ENCODE measurements at regions not wholly inside any gene's neighbourhood (a gene's known extent, or its start where the extent isn't known, plus 50 kb on each side); places are given as distances from the start of the nearest gene placed in this dataset.
"Not testable (repeated sequence)": the region's sequence is repeated elsewhere in the genome, so short reads cannot be mapped to it uniquely, and the experiment has no call there.

DNA sequence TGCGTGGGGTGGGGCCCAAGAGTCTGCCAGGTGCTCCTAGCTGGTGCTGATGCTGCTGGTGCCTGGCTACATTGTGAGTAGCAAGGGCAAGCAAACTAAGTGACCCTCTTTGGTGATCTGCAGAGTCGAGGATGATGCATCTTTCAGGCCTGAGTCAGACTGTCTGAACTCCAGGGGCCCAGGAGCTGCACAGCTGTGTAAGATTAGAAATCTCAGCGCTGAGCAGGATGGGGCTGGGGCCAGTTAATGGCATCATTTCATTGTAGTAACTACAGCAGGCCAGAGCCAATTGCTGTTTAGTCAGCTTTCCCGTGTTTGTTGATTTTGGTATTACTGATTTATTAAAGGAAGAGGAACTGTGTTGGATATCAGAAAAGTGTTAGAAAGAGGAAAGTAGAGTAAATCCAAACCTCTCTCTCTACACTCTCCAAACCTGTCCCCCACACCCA is 365.2 kb downstream of the PAX1 start:
- DNase-seq (ENCODE audit: low read depth) = no peak

DNA sequence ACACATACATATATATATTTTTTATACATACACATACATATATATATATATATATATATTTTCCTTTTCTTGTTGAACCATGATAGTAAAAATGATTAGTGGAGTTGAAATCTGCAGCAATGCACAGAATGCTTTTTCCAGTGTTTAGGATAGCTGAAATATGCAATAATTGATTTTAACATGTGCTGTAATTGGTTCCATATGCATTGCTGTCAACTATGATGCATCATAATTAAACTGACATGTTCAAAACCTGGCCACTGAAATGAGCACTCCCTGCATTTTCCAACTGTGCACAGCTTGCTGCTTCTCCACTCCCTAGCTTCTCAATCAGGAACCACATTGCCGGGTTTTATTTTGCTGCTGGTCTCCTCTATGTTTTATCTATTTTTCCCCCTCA is 358.3 kb downstream of the PAX1 start:
- no peak for DNase-seq (ENCODE audit: low read depth)

DNA sequence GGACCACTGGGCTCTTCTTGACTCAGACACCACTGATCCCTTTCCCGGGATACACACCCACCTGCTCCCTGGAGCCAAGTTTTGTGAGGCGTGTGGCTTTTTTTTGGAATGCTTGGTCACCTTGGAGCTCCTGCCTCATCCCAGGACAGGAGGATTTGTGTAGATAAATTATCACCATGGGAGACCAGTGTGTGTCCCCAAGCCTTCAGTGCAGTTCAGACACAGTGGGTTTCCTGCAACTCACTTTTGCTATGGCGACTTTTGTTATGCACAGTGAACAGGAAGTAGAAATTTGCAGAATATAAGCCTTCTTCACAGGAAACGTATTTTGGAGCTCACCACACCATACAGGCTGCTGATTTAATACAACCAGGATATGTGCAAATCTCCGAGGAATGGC is 357.4 kb downstream of the PAX1 start:
- no peak for DNase-seq (ENCODE audit: low read depth)

DNA sequence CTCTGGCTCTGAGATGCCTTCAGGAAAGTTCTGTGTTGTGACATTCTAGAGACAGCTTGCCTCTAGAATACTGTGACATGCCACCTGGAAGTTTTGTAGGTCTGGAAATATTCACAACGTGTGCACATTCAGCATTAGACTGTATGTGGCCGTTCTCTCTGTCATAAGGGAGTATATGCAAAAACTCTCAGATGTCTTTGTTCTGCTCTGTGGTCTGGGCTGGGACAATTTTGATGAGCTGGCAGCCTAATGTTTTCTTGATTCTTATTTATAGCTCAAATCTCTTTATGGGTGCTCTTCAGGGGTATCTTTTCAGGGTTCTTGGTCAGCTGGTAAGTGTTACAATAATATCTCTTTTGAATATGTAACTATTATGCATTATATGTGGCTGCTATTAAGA is 355.1 kb downstream of the PAX1 start:
- DNase-seq (ENCODE audit: low read depth) = no peak

DNA sequence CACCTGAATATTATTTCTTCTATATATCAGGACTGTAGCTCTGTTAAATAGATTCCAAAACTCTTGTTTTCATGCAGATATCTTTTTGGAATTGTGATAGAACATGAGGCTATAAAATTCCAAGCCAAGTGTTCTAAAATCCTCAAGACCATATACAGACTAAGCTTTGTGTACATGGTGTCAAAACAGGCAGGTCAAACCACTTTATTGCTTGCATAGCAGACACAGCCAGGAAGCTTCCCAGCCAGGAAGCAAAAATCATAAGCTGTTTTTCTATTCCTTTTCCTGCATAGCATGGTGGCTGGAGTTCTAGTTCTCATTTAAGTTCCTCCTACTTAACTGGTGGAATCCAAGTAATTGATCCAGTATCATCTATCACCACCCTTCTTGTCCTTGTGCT is 353.3 kb downstream of the PAX1 start:
- no peak for DNase-seq (ENCODE audit: low read depth)

DNA sequence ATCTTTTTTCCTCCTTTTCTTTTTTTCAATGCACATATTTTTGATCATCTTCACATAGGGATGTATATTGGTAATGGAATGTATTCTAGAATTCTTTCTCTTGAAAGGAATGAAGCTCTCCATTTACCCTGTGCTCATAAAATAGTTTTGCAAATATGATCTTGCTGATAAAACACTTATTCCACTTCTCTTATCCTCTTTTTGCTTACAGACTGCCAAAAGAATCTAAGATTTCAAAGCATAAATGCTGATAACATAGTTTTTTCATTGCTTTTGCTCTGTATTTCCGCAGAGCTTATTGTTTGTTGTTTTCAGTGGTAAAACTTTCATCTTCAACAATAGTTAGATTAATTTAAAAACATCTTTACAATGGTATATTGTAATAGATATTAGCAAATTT is 350.5 kb downstream of the PAX1 start:
- no peak for DNase-seq (ENCODE audit: low read depth)

DNA sequence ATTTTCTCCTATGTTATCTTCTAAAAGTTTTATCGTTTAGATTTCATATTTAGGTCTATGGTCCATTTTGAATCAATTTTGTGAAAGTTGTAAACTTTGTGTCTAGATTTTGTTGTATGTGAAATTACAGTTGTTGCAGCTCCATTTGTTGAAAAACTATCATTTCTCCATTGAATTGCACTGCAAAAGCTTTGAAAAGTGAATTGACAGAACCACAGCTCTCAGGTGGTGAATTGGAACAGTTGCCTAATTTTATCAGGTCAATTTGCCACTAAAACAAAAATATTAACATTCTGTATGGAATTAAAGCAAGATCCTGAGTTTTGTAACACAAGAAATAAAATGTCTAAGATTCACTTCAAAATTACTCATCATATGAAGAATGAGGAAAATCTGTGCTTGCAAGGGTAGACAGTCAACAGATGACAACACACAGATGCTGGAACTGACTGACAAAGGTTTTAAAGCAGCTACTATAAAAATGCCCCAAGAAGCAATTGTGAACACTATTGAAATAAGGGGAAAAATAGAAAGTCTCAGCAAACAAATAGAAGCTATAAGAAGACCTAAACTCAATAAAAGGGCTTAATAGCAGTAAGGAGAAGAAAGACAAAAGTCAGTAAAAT is 346.7 kb downstream of the PAX1 start:
- no peak for DNase-seq (ENCODE audit: low read depth)

DNA sequence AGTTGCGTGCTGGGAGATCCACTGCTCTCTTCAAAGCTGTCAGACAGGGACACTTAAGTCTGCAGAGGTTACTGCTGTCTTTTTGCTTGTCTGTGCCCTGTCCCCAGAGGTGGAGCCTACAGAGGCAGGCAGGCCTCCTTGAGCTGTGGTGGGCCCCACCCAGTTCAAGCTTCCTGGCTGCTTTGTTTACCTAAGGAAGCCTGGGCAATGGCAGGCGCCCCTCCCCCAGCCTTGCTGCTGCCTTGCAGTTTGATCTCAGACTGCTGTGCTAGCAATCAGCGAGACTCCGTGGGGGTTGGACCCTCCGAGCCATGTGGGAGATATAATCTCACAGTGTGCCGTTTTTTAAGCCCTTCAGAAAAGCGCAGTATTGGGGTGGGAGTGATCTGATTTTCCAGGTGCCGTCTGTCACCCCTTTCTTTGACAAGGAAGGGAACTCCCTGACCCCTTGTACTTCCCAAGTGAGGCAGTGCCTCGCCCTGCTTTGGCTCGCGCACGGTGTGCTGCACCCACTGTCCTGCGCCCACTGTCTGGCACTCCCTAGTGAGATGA is 340.6 kb downstream of the PAX1 start:
- DNase-seq (ENCODE audit: low read depth) = not testable (repeated sequence)

DNA sequence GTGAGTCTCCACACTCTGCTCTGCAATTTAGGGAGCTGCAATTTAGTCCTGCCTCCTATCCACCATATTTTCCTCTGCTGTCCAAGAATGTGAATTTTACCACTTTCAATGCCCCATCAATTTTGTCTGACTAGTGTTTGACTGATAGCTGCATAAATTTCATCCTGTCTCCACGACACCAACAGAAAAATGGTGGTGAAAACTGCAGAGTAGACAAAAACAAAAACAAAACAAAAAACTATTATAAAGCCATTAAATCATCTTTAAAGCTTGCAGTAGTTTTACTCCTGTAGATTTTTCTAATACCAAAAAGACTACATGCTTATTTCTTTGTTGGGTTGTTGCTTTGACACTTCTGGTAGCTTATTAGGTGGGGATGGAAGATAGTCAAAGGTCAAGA is 322.0 kb downstream of the PAX1 start:
- no peak for DNase-seq (ENCODE audit: low read depth)

DNA sequence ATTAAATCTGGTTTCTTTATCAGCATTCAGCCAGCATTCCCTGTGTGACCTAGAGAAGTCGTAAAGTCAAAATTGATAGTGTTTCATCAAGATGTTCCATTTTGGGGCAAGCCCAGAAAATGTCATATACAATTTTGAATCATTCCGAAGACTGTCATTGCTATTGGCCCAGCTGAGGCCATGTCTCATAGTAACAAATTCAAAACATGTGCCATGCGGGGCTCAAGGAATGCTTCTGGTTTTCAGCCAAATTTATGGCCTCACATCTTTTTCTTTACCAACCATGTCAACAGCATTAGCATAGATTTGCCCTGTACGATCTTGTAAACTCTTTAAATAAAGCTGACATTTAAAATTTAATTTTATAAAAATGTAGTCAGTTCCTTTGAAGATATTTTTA is 314.7 kb downstream of the PAX1 start:
- DNase-seq (ENCODE audit: low read depth) = no peak

DNA sequence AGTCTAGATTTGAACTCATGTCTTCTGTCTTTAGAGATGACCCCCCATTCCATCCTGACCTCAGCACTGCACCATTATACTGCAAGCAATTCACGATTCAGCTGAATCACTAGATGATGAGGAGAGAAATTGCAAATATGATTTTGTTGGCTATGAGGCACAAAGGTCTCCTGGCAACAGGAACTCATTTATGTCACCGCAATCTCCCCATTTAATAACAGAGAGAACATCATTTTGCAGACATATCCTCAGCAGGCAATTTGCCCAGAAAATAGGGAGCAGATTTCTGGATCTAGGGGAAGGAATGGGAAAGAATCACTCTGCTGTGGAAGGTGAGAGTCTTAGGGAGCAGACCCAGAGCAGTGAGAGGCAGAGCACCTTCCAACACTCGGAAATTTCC is 303.0 kb downstream of the PAX1 start:
- DNase-seq (ENCODE audit: low read depth) = no peak

DNA sequence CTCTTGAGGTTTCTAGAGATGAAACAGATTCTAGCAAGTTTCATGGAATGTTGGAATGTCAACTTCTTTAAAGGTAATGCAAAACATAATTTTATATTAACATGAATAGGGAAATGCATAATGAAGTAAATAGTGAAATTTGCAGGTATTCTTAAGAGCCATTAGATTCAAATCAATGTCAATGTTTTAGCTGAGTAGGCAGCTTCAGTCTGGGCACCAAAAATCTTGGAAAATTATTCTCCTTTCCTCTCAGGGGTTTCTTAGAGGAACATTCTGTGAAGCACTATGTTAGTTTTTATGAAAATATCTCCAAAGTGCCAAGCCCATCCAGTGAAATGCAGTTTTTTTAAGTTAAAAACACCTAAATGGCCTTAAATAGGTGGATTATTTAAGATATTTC is 300.8 kb downstream of the PAX1 start:
- no peak for DNase-seq (ENCODE audit: low read depth)

DNA sequence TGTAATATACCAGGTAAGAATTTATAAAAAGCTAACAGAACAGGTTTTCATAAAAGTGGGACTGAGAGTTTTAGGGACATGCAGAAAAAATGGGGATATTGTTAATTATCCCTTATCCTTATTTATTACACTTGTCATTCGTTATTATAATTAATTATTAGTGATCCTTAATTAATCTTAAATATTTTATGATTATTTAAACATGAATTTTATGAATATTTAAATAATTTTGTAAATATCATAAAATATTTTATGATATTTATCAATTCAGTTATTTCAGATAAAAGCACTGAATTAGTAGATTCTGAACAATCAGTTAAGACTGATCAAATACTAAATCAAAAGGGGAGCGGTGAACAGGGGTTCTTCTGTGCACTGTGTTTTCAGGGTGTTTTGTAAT is 300.1 kb downstream of the PAX1 start:
- no peak for DNase-seq (ENCODE audit: low read depth)

DNA sequence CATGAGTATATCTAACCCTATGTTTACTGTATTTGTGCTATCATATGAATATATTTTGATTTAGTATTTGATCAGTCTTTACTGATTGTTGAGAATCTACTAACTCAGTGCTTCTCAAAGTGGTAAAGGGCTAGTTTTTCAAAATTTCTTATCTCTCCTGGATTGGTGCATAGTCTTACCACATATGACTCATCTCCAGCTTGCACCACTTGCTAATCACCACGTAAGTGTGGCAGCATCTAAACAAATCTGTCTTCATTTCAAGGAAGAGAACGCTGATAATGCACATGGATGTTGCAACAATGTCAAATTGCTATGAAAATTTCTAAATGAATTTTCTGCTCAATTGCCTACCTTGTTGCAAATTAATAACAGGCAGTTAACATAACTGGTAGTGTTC is 299.5 kb downstream of the PAX1 start:
- no peak for DNase-seq (ENCODE audit: low read depth)

DNA sequence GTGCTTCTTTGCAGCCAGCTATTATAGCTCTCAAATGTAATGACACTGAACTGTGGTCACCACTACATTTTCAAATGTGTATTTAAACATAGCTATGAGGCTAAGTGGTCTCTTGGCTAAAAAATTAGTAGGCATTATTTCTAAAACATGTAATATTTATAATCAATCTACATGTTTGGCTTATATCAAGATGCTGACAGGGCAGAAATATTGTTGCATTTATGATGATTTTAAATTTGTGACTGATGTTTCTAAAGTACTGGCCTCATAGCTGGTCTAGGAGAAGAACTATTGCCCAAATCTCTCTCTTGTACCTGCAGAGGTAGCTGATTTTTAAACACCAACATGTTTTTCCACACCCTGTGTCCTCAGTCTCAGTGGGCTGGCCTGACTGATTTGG is 298.2 kb downstream of the PAX1 start:
- no peak for DNase-seq (ENCODE audit: low read depth)

DNA sequence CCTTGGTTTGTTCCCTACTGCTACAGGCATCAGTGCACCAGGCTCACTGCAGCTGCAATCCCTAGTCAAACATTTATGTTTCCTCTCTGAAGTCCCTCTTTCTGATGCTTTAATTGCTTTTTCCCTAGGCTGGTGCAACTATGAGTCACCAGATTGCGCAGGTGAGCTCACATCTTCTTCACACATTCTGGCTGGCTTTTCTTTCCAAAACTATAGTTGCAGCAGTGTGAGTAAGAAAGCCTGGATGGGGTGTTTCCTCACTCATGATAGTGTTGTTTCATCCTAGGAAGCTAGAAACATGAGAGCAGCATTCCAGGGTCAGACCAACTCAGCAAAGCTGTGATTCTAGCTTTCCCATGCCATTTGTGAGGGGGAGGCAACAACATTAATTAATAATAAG is 296.4 kb downstream of the PAX1 start:
- no peak for DNase-seq (ENCODE audit: low read depth)

DNA sequence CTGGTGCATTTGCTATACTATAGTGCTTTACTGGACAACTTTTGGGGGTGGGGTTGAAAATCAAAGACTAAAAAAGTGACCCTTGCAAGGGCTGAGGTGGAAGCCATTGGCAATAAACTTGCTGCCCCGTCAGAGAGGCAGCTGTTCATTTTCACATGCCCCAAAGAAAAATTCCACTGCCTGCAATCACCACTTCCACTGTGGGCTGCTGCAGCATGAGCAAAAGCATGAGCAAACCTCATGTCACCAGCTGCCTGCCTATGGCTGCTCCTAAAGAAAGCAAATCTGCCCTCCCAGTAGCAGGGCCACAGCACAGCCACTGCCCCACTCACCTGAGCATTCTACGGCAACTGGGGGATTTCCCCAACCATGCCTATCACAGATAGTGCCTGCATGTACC is 290.0 kb downstream of the PAX1 start:
- DNase-seq (ENCODE audit: low read depth) = no peak

DNA sequence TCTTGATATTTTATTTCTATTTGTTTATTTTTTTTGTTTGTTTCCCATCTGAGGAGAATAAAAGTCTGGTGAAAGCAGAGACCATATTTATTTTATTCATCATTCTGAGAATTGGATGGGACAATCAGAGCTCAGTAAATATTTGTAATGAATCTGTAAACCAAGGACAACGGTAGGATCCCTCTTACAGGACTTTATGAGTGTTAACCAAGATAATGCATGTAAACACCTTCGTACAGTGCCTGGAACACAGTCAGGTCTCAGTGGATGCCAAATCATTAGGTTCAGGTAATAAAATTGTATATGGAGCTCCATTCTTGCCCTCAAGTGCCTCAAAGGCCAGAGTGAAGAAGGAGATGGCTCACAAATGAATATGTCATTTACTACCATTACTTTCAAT is 288.7 kb downstream of the PAX1 start:
- no peak for DNase-seq (ENCODE audit: low read depth)

DNA sequence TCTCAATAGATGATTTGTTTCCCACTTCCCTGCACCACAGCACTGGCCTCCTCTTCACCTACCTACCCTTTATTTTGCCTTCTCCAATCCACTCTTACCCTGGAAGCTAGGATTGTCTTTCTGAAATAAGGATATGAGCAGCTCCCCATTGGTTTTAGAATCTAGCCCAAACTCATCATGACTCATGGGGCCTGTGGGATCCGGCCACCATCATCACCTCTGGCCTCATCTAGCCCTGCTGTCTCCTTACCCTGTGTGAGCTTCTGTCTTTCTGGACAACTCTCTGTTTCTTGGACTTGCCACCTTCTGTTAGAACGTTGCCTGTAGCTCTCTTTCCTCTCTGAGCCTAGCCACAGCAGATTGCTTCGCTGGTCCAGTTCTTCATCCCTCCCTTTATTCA is 277.1 kb downstream of the PAX1 start:
- no peak for DNase-seq (ENCODE audit: low read depth)

DNA sequence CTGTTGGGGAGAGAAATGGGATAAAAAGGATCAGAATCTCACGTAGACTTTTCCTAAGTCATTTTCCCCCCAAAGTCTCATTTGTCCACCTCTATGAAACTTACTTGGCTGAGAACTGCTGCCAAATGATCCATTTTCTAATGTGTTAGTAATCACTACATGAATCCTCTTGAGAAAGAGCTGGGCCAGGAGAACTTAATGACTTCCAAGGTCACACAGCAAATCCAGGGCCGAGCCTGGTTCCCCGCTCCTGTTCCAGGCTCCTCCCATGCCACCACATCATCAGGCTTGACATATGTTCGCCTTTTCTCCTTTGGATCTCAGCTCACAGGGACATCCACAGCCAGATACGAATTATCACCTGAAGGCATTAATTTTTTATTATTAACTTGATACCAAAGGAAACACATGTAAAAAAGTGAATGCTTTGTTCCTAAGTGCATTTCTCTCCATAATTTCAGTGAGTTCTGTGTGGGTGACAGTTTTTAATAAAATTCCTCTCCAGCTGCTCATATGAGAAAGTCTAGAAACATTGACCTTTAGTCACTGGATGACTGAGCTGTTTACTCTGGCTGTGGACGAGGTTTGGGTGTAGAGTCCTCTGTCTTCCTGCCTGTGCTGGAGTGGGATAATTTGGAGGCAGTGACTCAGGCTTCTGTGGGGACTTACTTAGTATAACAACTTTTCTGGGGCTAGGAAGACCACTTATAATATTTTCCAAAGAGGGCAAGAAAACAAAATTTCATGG is 276.3 kb downstream of the PAX1 start:
- DNase-seq (ENCODE audit: low read depth) = no peak

DNA sequence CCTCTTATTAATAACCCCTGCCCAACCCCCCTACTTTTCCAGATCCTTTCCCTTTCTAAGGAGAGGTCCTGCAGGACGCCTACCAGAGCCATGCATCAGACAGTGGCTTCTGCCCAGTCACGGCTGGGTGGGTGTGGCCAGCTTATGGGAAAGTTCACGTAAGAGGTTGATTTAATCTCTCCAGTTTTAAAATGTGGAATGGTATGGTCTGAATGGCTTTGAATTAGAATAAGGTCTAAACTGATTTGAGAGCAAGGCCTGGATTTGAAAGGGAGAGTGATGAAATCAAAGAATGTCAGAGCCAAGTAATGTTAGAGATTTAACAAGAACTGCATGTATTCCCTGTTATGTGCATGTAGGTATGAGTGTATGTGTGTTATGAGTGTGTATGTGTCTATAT is 275.7 kb downstream of the PAX1 start:
- DNase-seq (ENCODE audit: low read depth) = no peak

DNA sequence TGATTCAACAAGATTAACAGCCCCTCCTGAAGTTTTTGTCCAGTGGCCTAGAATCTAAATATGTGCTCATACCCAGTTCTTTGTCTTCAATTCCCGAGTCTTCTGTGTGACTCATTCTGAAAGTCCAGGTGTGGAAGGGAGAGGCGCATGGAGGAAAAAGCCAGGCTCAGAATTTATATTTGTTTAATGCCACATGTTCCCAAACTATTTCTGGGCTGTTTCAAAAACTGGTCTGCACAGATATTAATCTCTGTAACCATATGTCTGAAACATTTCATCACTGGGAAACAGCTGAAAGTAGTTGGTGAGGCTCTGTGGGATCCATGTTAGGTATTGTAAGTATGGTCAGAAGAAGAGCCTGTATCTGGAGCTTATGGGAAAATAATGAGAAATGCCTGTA is 266.0 kb downstream of the PAX1 start:
- no peak for DNase-seq (ENCODE audit: low read depth)

DNA sequence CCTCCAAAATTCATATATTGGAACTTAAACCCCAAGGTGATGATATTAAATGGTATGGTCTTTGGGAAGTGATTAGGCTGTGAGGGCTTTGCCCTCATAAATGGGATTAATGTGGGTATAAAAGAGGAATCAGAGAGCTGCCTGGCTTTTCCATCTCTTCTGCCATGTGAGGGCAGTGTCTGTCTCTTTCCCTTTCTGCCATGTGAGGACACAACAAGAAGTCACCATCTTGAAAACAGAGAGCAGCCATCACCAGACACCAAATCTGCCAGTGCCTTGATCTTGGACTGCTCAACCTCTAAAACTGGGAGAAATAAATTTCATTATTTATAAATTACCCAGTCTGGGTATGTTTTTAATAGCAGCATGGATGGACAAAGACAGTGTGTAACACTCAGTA is 263.0 kb downstream of the PAX1 start:
- no peak for DNase-seq (ENCODE audit: low read depth)

DNA sequence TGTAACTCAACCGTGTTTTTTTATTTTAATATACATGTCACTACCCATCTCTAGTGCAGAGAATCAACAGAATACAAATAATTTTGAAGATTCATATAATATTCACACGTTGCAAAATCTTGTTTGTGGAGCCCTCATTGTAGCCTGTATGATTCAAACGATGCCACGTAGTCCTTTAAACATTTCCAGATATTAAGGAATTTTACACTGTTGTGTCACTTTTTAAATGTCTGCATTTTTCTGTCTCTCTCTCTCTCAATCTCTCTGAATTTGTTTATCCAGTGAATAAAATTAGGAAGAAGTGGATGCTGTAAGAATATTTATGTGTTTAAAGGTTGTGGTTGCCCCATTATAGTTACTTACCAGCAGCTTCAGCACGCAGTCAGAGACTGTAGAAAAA is 262.0 kb downstream of the PAX1 start:
- no peak for DNase-seq (ENCODE audit: low read depth)
